HG02610 (cell line): ENCODE measurements at regions not wholly inside any gene's neighbourhood (a gene's known extent, or its start where the extent isn't known, plus 50 kb on each side); places are given as distances from the start of the nearest gene placed in this dataset.
"Not testable (repeated sequence)": the region's sequence is repeated elsewhere in the genome, so short reads cannot be mapped to it uniquely, and the experiment has no call there.

Experiments
- ATAC-seq: cut with Tn5 transposase; IDR thresholded peaks from one replicate; pipeline ENCODE4 v1.9.1; 2021; ENCODE audit warnings: mild to moderate bottlenecking, moderate library complexity; ENCODE audit not compliant: unreplicated experiment

DNA sequence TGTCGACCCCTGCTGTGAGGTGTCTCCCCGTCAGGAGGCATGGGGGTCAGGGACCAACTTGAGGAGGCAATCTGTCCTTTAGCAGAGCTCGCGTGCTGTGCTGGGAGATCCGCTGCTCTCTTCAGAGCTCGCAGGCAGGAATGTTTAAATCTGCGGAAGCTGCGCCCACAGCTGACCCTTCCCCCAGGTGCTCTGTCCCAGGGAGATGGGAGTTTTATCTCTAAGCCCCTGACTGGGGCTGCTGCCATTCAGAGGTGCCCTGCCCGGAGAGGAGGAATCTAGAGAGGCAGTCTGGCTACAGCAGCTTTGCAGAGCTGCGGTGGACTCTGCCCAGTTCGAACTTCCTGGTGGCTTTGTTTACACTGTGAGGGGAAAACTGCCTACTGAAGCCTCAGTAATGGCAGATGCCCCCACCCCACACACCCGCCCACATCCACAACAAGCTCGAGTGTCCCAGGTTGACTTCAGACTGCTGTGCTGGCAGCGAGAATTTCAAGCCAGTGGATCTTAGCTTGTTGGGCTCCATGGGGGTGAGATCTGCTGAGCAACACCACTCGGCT lies 133.1 kb downstream of the CENPC start:
- ATAC-seq: not testable (repeated sequence)

DNA sequence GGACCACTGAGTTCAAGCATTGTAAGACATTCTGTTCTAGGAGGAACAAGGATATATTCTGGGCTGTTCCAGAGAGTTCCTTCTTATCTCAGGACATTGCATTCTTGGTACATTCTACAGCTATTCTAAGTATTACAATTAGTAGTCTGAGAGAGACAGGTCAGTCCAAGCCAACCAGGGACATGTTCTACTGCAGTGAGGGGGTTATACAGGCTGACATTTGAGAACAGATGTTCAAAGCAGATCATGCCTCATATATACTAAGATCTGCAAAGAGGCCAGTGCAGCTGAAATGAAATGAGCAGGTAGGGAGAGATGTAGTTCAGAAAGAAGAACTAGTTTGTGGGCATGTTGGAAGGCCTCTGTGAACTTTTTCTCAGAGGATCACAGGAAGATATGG lies 142.0 kb downstream of the CENPC start:
- no peak for ATAC-seq

DNA sequence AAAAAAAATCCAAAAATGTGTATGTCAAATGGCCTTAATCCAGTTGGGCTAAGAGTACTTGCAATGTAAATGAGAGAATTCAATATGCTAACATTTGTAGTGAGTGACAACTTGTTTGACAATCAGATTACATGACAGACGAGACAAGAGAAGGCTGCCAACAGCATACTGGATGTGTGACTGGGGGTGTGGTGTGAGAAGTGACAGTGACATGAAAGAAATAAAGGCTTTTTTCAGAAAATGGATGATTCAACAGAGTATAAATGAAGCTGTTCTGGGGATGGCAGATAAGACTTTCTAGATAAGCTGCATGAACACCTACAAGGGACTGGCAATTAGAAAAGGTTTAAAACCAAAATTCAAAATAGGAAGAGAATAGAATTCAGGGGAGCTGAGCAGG lies 143.4 kb downstream of the CENPC start:
- no peak for ATAC-seq

GRCh38 chr4:67397931-67398330 lies 147.4 kb downstream of the CENPC start:
- no peak for ATAC-seq

DNA sequence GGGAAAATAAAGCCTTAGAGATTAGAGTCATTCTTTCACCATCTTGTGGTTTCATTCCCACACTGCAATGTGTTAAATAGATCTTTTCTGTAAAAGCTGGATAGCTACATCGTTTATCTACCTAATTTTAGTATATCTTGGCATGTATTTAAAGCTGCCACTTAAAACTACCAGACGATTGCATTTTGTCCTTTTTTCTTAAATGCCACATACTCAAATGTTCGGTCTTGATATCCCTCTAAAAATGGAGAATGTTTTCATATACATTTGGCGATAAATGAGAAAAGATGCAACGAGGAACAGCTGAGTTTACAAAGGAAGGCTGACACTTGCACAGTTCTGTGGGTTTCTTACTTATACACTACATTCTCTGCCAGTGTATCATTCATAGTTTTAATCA lies 148.3 kb downstream of the CENPC start:
- no peak for ATAC-seq

DNA sequence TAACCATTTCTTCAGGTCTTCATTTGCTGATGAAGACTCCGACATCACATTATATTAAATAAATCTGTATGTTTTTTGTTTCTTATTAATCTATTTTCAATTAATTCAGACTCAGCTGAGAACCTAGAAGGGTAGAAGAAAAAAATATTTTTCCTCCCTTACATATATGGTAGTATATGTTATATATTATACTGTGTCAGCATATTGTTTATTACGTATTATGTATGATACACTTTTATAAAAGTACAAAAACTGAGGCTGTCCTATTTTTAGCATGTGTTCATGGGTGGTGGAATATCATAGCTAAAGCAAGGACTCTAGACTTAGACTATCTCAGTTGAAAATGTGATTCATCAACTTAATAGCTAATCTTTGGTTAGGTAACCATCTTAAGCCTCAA lies 149.3 kb downstream of the CENPC start:
- ATAC-seq: no peak

- ATAC-seq: no peak
Measured at GRCh38 chr4:67394879-67395278, 150.4 kb downstream of the CENPC start.

GRCh38 chr4:67393699-67394281 lies 151.5 kb downstream of the CENPC start:
- ATAC-seq: no peak

DNA sequence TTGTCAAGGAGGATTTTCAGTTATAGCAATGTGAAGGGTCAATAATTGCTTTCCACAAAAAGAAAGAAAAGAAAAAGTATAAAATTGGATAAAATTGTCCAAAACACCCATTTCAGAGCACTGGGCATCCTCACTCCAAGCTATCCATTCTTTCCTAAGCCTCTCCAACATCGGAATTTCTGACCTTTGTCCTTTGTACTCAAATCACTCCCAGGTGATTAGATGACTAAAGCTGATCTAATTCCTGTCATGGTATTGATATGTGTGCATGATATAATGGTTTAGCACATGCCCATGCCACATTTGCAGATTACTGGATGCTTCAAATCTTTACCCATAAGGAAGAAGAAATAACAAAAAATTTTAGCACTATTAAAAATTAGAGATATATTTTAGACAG lies 152.3 kb downstream of the CENPC start:
- no peak for ATAC-seq

GRCh38 chr4:67381406-67381804 lies 163.9 kb downstream of the CENPC start:
- ATAC-seq: not testable (repeated sequence)

- not testable (repeated sequence) for ATAC-seq
Measured at GRCh38 chr4:67380702-67381405, 164.4 kb downstream of the CENPC start.

DNA sequence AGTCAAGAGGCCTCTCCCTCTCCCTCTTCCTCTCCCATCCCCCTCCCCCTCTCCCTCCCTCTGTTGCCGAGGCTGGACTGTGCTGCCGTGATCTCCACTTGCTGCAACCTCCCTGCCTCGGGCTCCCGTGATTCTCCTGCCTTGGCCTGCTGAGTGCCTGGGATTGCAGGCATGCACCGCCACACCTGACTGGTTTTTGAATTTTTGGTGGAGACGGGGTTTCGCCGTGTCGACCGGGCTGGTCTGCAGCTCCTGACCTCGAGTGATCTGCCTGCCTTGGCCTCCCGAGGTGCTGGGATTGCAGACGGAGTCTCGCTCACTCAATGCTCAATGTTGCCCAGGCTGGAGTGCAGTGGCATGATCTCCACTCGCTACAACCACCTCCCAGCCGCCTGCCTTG lies 165.1 kb downstream of the CENPC start:
- ATAC-seq: no peak

GRCh38 chr4:67375291-67375690 lies 170.0 kb downstream of the CENPC start:
- no peak for ATAC-seq

DNA sequence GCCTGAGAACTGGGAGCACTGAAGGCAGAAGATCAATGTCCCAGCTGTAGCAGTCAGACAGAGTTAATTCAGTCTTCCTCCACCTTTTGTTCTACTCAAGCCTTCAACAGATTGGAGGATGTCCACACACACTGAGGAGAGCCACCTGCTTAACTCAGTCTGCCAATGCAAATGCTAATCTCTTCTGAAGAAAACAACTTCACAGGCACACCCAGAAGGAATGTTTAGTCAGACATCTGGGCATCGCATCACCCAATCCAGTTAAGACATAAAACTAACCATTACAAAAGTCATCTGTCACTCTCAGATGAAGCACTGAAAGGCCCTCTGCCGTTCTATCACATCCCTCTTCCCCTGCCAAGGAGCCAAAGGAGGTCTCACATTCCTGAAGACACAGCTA lies 173.7 kb downstream of the CENPC start:
- no peak for ATAC-seq

GRCh38 chr4:67366311-67366861 lies 178.9 kb downstream of the CENPC start:
- ATAC-seq: no peak

GRCh38 chr4:67365661-67366245 lies 179.6 kb downstream of the CENPC start:
- no peak for ATAC-seq

DNA sequence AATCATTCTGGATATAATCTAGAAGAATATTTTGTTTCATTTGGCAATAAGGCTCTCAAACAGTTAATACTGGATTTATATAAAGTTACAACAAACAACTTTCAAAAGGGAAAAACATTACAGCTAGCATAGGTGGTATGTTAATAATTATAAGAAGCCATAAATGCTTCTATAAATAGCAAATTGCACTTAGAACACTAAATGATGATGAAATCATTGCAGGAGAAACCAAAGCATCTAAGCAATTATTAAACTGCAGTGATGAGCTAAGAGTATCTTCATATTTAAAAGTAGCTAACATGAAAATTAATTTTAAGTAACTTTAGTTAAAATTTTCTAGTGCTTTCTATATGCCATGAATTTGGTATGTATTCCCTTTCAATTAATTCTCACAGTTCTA lies 189.5 kb downstream of the CENPC start:
- no peak for ATAC-seq

DNA sequence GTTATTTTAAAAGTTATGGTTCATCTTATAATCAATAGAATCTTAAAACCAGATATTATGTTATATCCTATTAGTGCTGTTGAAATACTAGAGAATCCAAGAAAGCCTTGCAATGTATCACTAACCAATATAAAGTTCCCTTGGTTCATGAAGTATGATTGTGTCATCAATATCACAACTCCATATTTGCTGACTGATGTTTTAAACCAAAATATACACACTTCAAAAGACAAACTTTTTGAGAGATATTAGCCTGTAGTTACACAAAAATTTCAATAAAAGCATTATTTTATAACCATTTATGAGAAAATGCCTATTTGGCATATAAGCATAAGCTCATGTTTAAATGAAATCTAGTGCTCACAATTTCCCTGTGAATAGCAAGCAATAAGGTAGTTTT lies 198.6 kb downstream of the CENPC start:
- no peak for ATAC-seq

GRCh38 chr4:67344594-67345380 lies 200.5 kb downstream of the CENPC start:
- no peak for ATAC-seq

GRCh38 chr4:67343199-67343598 lies 202.1 kb downstream of the CENPC start:
- no peak for ATAC-seq

DNA sequence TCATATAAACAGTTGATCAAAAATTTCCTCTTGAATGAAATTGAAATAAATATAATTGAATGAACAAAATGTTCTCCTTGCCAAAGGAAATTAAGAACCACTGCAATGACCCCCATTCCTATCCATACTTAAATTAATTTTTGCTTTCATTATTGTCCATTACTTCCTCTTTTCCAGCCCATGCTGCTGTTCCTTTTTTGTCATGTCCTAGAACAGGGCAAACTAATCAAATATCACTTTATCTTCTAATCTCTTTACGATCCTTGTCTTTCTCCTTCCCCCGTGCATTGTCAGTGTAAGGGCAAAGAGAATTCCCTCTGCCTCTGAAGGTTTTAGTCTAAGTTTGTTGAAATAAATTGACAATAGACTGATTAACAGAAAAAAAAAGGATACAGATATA lies 203.0 kb downstream of the CENPC start:
- ATAC-seq: no peak
